ENCODE measurements at regions not wholly inside any gene's neighbourhood (a gene's known extent, or its start where the extent isn't known, plus 50 kb on each side); places are given as distances from the start of the nearest gene placed in this dataset.

DNA sequence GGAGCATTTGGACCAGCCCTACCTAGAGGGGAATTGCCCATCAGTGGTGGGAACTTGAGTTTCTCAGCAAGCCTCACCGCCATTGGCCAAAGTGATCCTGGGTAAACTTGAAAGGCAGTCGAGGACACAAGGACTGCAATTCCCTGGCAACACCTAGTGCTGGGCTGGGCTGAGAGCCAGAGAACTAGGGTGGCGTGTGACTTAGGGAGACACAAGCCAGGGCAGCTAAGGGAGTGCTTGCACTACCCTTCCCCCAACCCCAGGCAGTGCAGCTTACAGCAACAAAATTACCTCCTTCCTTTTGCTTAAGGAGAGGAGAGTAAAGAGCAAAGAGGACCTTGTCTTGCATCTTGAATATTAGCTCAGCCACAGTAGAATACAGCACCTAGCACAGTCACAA is 176.9 kb upstream of the PRMT6 start:
- DNase-seq (ENCODE audit: low spot score), result no peak

DNA sequence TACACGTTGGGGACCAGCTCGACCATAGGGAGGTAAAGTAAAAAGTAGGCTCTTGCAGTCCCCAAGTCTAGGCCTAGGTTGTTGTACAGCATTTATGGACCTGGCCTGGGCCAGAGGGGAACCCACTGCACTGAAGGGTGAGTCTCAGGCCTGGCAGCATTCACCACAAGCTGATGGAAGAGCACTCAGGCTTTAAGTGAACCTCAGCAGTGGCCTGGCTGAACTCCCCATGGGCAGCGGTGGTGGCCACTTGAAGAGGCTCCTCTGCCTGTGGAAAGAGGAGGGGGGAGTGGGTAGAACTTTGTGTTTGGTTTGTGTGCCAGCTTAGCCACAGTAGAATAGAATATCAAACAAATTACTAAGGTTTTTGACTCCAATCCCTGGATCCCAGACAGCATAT is 176.2 kb upstream of the PRMT6 start:
- no peak for DNase-seq (ENCODE audit: low spot score)

DNA sequence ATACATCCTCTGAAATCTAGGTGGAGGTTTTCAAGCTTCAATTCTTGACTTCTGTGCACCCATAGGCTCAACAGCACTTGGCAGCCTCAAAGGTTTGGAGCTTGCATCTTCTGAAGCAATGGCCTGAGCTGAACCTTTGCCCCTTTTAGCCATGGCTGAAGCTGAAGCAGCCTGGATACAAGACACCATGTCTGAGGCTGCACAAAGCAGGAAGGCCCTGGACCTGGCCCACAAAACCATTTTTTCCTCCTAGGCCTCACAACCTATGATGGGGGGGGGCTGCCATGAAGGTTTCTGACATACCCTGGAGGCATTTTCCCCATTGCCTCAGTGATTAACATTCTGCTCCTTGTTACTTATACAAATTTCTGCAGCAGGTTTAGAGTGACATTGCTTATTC is 173.3 kb upstream of the PRMT6 start:
- DNase-seq (ENCODE audit: low spot score), result no peak

DNA sequence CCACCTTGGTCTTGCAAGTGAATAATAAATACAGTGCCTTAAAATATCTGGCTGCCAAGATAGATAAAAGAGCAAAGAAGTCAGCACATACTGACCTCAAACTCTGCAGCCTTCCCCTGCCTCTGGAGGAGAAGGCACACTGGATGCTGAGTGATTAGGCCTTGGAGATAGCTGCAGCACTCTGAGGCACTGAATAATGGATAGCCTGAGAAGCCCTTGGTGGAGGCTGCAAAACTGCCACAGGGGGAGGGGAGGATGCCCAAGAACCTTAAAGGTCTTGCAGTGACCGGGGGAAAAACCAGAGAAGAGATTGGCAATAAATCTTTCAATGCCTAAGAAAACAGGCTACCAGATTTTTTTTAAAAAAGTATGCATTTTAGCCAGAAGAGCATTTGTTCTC is 167.4 kb upstream of the PRMT6 start:
- DNase-seq (ENCODE audit: low spot score), result no peak

DNA sequence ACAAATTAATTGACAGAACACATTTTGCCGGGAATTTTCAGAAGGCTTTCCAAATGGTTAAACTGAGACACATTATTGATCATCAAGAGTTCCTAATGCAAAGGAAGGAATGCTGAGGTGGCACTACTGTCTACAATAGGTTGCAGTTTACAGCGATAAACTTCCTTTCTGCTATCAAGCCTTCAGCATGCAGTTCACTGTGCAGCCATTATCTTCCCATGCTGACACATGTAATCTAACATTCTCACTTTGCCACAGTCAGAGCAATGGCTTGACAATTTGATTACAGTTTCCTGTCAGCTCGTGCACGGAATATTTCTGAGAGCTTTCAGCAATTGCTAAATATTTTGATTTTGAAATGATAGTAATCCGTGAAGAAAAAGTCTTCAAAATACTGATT is 166.9 kb upstream of the PRMT6 start:
- DNase-seq (ENCODE audit: low spot score), result no peak

DNA sequence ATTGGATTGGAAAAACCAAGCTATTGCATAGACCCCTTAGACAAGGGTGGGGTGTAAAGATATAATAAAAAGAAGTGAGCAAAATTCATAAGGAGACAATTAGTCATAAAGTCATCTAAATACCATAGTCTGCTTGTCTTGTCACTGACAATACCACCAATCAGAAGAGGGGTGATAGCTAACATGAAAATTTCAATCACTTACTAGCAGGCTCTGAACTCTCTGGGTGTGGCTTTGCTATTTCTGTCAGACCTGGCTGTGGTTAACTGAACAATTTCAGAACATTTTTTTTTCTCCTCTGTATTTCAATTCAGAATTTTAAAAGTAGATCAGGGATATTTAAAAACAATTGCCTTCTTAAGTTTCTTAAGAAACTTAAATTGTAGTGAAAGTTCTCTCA is 158.5 kb upstream of the PRMT6 start:
- no peak for DNase-seq (ENCODE audit: low spot score)

DNA sequence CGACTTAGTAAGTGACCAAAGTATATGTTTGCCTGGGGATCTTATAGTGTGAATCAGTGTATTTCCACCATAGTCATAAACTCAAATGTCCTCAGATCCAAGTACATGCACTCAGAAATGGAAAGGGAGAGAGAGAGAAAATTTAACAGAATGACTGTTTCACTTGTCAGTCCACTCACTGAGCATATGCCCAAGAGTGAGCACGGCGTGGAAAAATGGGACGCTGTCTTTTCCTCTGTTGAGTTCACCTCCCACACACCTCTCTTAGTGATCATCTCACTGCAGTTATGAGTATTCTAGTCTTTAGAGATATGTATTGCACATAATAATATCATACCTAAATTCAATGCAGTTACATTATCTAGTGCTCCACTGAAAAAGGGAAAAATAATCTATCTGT is 156.8 kb upstream of the PRMT6 start:
- no peak for DNase-seq (ENCODE audit: low spot score)

DNA sequence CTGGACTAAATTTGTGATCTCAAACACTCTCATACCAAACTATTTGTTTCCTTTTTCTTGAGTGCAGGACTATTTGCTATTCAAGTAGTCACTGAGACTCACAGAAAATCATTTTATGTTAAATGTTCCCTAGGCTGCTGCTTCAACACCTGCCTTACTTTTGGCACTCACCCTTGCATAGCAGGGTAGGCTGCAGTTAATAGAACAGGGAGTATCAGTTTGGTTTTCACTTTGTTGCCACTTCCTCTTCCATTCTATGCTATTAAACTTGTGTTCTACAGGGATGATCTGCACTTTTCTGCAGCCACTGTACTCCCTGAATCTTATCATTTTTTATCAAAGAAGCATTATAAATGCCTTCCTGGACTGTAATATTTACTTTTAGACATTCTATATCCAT is 148.7 kb upstream of the PRMT6 start:
- no peak for DNase-seq (ENCODE audit: low spot score)

DNA sequence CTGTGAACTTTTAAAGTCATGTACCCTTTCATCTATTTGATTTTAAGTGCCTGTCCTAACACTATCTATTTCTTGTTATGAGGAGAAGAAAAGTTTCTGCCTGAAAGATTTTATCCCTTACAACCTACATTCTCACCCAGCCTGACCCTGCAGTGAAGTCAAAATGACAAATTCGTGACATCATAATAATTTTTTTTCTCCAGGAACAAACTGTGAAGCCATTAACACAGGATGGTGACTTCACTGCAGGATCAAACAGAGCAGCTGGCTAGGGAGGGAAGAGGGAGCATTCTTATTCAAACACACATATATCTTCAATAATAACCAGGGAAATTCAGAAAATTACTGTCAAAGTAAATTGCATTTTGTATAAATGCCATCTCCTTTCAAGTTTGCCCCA is 147.8 kb upstream of the PRMT6 start:
- no peak for DNase-seq (ENCODE audit: low spot score)

DNA sequence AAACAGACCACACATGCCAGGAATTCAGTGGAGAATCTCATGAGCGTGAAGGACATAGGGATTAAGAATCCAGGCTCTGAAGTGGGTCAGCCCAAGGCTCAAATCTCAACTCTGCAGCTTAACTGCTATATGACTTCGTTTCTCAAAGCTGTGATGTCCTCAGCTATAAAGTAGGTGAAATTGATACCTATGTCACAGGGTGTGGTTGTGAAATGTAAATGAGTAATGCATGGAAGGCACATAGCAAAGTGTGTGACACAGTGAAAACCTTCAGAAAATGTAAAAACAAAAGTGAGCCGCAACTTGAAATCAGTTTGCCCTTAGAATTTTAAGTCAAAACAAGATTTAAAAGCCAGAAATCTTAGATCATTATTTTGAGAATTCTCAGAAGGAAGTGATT is 145.7 kb upstream of the PRMT6 start:
- DNase-seq (ENCODE audit: low spot score), result no peak

DNA sequence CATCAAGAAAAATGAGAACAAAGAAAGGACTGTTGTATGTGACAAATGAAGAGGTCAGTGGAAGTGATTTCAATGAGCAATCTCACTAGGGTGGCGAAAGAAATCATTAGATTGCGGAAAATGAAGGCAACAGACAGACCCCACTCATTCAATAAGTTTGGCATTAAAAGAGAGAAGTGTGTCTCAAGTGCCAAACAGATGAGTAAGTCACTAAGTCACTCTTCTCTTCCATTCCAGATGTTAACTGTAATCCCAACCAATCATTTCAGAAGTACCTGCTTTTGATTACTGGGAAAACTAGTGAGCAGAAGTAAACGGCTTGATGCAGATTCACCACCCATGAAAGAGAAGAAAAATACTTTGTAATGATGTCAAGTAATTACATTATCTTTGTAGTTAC is 144.3 kb upstream of the PRMT6 start:
- no peak for DNase-seq (ENCODE audit: low spot score)

DNA sequence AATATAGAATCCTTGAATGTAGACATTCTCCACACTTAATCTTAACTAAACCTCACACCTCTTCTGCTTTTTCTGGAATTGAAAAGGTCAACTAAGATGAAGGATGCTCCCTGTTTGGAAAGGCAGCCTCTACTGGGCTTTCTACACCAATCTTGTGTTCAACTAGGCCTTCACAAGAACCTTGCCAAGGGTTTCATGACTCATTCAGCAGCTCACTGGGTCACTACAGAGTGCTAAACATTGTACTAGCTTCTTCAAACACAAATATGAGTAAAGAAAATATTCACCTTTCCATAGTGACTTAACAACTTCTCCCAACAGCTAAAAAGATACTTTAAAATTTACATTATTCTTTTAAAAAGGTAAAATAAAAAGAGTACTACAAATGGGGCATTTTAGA is 135.3 kb upstream of the PRMT6 start:
- no peak for DNase-seq (ENCODE audit: low spot score)

DNA sequence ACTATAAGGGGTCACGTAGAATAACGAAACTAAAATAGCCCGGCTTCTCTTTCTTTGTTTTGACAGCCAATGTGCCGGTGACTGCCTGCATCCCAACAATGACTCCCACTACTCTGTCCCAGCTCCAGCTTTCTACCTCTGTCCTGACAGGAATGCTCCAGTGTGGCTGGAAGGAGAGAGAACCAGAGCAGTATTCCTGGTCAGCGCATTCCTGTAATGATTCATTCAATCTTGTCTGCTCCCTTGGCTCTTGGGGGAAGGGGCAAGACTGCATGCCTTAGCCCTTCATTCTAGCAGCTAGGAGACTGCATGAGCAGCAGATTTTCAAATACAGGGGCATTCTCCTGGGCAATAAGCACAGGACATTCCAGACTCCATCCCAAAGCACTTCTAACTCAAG is 132.1 kb upstream of the PRMT6 start:
- peak; percentile 18 for DNase-seq (ENCODE audit: low spot score)

DNA sequence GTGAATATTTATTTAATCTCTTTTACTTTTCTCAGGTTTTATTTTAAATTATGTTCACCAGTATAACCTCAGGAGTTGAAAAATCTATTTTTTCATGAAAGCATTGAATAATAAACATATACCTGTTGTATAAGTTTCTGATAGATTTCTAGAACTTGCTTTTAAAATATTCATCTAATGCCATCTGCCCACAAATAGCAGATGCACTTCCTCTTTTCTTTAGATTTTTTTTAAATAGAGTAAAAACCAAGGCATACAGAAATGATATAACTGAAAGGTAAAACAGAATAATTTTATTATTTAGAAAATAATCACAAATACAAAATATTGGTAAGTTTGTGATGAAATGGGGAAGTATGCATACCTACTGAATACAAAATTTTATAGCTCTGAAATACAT is 130.7 kb upstream of the PRMT6 start:
- DNase-seq (ENCODE audit: low spot score), result no peak

DNA sequence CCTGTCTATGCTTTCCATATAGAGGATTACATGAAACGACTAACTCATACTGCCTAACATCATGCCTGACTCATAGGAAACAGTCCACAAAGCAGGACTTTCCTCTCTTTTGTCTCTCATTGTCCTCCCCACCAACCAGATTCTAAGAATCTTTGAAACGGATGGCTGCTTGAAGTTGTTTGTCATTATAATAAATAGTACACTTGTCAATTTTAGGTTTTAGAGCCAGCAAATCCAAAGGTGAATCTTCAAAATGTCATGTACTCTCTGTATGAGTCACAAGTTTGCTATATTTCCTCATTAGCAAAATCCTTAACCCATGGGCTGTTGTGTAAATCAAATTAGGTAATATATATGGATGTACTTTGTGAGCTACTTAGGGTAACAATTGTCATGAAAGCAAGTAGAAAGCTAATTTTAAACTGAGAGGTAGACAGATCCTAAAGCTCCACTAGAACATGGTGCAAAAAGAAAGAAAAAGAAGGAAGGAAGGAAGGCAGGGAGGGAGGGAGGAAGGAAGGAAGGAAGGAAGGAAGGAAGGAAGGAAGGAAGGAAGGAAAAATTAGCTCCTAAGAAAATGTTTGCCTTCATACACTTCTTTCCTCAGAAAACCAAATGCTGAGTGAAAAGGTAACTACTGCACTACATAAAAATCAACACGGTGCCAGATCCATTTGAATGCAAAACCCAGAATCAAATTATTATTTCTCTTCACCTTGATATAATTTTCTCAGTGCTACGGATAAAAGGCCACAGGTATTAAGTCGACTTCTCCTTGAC is 129.5 kb upstream of the PRMT6 start:
- DNase-seq (ENCODE audit: low spot score), result peak; percentile 3

DNA sequence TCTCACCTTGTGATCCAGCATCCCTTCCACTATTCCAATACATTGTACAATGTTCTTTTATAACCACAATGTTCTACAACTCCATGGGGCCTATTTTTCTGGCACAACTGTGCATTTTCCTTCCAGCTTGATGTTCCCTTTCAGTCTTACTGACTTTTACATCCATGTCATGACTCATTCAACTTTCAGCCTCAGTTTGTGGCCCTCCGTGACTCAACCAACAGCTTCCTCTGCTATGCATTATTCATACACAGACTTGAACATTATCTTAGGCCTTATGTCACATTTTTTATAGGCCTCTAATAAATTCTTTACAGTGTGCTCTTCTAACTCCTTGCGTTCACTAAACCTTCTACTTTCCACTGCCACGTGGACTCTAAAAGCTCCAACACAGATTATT is 119.4 kb upstream of the PRMT6 start:
- peak; percentile 66 for DNase-seq (ENCODE audit: low spot score)

DNA sequence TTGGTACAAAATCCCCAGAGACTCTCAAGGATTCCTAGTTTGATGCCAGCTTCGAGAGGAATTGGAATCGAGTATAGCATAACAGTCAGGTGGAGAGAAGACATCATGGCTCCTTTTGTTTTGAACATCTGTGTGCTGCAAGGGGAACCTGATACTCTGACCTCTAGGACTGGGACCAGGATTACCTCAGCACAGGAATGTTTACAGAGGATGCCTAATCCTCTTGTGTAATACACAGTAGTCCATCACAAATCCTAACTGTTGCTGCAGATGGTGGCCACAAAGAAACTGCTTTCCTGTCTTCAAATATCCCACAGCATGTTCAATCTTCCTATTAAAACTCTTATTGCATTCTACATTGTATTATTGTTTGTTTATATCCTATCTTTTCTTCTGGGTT is 111.8 kb upstream of the PRMT6 start:
- DNase-seq (ENCODE audit: low spot score), result no peak

DNA sequence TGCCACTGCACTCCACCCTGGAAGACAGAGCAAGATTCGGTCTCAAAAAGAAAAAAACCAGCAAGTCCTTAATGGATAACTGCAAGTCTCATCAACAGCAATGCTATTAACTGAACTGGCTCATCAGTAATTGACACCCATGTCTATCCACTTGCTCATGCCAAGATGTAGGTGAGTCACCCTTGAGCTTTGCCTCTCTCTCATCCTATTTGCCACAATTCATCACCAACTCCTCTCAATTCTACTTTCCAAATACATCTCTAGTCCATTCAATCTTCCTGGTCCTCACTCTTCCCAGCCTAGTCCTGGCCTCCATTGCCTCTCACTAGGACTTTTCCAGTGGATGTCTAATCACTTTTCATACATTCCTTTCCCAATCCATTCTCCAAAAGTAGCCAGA is 103.7 kb upstream of the PRMT6 start:
- DNase-seq (ENCODE audit: low spot score), result no peak

DNA sequence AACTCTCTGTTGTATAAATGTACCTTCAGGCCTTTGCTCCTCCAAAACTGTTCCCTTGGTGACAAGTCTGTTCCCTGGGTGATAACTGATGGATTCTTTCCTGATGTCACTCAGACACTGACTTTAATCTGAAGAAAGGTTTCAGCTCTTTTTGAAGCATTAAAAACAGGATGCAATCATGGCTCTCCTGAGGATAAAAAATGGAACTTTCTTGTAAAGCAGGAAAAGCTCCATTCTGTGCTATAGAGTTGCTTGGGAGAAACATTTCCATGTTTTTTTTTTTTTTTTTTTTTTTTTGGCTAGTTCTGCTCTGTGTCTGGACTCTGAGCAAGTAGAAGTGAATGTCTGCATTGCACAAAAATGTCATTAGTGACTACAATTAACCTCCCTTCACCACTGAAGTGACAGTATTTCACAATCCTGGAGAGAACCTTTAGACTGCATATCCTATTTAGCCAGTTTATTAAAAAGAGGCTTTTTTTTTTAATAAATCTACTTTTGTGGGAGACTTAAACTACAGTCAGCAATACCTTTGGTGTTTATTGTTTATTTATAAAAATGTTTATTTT is 101.7 kb upstream of the PRMT6 start:
- DNase-seq (ENCODE audit: low spot score), result no peak

DNA sequence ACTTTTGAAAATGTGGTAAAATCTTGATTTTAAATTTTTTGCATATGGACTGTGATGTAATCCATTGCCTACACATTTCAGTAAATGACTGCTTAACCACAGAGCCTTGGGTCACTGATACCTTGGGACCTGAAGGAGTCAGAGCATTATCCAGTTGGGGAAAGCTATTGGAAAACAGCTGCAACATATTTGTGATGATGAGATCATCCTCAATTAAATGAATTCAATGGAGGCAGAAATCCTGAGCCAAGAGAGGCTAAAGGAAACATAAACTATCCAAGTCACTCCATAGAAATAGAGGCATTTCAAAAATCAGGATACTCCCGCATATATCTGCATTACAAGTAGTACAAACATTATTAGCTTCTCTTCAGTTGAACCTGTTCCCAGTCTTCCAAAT is 99.8 kb upstream of the PRMT6 start:
- DNase-seq (ENCODE audit: low spot score), result peak; percentile 5

DNA sequence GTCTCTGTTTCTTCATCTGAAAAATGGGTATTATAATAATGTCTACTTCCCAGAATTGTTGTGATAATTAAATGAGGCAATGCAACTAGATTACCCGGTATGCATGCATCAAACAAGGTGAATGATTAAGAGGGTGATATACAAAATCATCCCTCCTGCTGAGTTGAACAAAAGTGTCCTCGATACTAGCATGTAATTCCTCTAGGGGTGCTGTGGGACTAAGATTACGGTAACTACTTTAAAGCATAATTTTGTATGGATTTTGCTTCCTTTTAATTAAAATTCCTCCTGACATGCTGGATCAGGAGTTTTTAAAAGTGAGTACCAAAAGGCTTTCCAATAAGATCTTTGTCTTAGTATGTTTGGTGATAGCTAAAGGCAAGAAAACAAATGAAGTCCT is 98.7 kb upstream of the PRMT6 start:
- DNase-seq (ENCODE audit: low spot score), result no peak

DNA sequence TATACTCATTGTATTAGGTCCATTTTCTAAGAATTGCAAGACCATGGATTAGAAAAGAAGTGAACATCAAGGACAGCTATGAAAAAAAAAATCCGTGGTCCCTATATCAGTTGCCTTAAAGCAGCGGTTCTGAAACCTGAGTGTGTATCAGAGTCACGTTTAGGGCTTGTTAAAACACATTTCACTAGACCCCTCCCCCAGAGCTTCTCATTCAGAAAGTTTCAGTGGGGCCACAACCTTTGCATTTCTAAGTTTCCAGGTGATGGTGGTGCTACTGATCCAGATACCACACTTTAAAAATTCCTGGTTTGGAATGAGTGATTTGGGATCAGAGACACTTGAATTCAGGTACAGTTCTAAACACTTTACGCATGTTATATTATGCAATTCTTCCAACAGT is 96.1 kb upstream of the PRMT6 start:
- DNase-seq (ENCODE audit: low spot score), result no peak

DNA sequence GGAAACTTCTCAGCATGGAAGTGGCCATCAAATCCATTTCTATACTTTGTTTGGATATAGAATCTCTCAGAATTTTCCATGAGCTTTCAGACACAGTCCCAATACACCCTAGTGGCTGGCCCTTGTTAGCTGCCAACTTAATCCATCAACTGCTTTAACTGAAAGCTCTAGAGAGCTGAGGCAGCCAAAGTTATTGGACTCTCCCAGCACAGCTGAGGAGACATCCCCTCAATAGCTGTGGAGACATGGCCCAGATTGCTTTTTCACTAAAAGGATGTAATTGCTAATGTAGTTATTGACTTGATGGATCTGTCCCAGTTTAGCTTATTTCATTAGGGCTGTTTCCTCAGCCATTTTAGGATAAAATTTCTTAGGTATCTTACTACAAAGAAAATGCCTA is 94.8 kb upstream of the PRMT6 start:
- no peak for DNase-seq (ENCODE audit: low spot score)

DNA sequence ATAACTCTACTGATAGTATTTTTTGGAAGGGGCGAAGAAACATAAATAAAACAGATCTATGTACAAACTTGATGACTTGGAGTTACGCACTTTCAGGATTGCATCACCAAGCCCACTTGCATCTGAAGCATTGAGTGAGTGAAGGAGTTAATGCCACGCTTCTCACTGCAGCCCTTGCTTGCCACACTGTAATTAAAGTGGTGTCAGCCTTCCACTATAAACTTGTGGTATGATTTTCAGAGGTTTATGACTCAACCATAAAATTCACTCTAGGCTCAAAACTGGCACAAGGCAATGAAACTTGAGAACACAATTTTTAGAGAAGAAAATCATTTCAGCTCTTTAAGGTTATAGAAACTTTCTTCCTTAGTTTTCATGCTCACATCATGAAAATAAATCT is 93.9 kb upstream of the PRMT6 start:
- no peak for DNase-seq (ENCODE audit: low spot score)

All from AG08395 (cell line).